IMR-90 (cell line): ENCODE measurements at regions not wholly inside any gene's neighbourhood (a gene's known extent, or its start where the extent isn't known, plus 50 kb on each side); places are given as distances from the start of the nearest gene placed in this dataset.

ENCODE experiments used
- ATAC-seq: fragments of 200-7000 bp; cut with Tn5 transposase; 2 replicates; pipeline ENCODE4 v1.9.1; 2020; ENCODE audit warnings: low read depth, mild to moderate bottlenecking, moderate library complexity
- BruUV-seq: library from RNA; stranded (reverse); fragments of 400-500 nt; replicated peaks from 2 replicates; lab custom pipeline; 2021; lab: Mats Ljungman, UMichigan
- CTCF ChIA-PET: fragments of 300-600 bp; formaldehyde crosslinking; extraction: SDS; loops from one replicate; lab custom pipeline; 2021; ENCODE audit warnings: antibody characterized with exemption; lab: Yijun Ruan, JAX
- POLR2A ChIA-PET: fragments of 300-600 bp; sonication (Branson Sonifier 250); formaldehyde crosslinking; loops from one replicate; lab custom pipeline; 2022; ENCODE audit warnings: antibody characterized with exemption; ENCODE audit not compliant: unreplicated experiment; lab: Charles Lee
- DNase-seq: peaks from one replicate; pipeline ENCODE4 v3.0.0; 2013
- H2AFZ ChIP-seq: replicated peaks from 2 replicates; pipeline ENCODE3; 2013; ENCODE audit warnings: low read length, mild to moderate bottlenecking; ENCODE audit not compliant: poor library complexity
- H2AK5ac ChIP-seq: 2 replicates; pipeline ENCODE4 v1.6.1; 2013; ENCODE audit warnings: low read depth, low read length, inconsistent platforms
- H2AK9ac ChIP-seq: replicated peaks from 2 replicates; pipeline ENCODE3; 2013; ENCODE audit warnings: mild to moderate bottlenecking, low read depth, low read length, moderate library complexity; ENCODE audit not compliant: poor library complexity
- H2BK120ac ChIP-seq: 2 replicates; pipeline ENCODE4 v1.6.1; 2013; ENCODE audit warnings: low read depth, low read length, inconsistent platforms
- H2BK15ac ChIP-seq: 3 replicates; pipeline ENCODE4 v1.6.1; 2013; ENCODE audit warnings: low read depth, low read length, inconsistent platforms
- H2BK20ac ChIP-seq: 2 replicates; pipeline ENCODE4 v1.6.1; 2013; ENCODE audit warnings: low read depth, mild to moderate bottlenecking, inconsistent platforms, low read length, moderate library complexity
- H2BK5ac ChIP-seq: 2 replicates; pipeline ENCODE4 v1.6.1; 2013; ENCODE audit warnings: mild to moderate bottlenecking, low read depth, low read length, inconsistent platforms; ENCODE audit not compliant: poor library complexity, severe bottlenecking
- H3K14ac ChIP-seq: replicated peaks from 2 replicates; pipeline ENCODE4 v1.6.1; 2013; ENCODE audit warnings: low read depth, low read length, inconsistent platforms
- H3K18ac ChIP-seq: 2 replicates; pipeline ENCODE4 v1.6.1; 2013; ENCODE audit warnings: low read depth, low read length, control low read depth
- H3K23ac ChIP-seq: 2 replicates; pipeline ENCODE4 v1.6.1; 2013; ENCODE audit warnings: low read depth, low read length, inconsistent platforms
- H3K27ac ChIP-seq: 2 replicates; pipeline ENCODE4 v1.5.1; 2013; ENCODE audit warnings: mild to moderate bottlenecking, control low read depth, low read length; ENCODE audit not compliant: insufficient read depth
- H3K27me3 ChIP-seq: 2 replicates; pipeline ENCODE4 v1.6.1; 2013; ENCODE audit warnings: low read length; ENCODE audit not compliant: control insufficient read depth, insufficient read depth
- H3K36me3 ChIP-seq: 2 replicates; pipeline ENCODE4 v1.6.1; 2013; ENCODE audit warnings: low read length, mixed read lengths; ENCODE audit not compliant: control insufficient read depth, insufficient read depth
- H3K4ac ChIP-seq: 2 replicates; pipeline ENCODE4 v1.6.1; 2013; ENCODE audit warnings: low read depth, low read length, inconsistent platforms
- H3K4me1 ChIP-seq: 2 replicates; pipeline ENCODE4 v1.6.1; 2013; ENCODE audit warnings: low read length, mixed read lengths; ENCODE audit not compliant: control insufficient read depth, insufficient read depth
- H3K4me2 ChIP-seq: 2 replicates; pipeline ENCODE4 v1.6.1; 2013; ENCODE audit warnings: low read depth, mild to moderate bottlenecking, control low read depth, low read length, moderate library complexity
- H3K4me3 ChIP-seq: 2 replicates; pipeline ENCODE4 v1.5.1; 2013; ENCODE audit warnings: low read depth, mild to moderate bottlenecking, control low read depth, low read length, moderate library complexity; ENCODE audit not compliant: insufficient read depth
- H3K56ac ChIP-seq: 2 replicates; pipeline ENCODE4 v1.6.1; 2013; ENCODE audit warnings: low read length, inconsistent platforms; ENCODE audit not compliant: insufficient read depth; ENCODE audit errors: extremely low read depth
- H3K79me1 ChIP-seq, 2 experiments: 2 replicates each; pipeline ENCODE4 v1.6.1; 2013; ENCODE audit warnings: low read length in 2 of 2, inconsistent platforms in 1 of 2, low read depth in 1 of 2
- H3K9ac ChIP-seq: 2 replicates; pipeline ENCODE4 v1.6.1; 2013; ENCODE audit warnings: low read depth, low read length, control low read depth
- H3K9me1 ChIP-seq: 2 replicates; pipeline ENCODE4 v1.6.1; 2013; ENCODE audit warnings: low read length, inconsistent platforms; ENCODE audit not compliant: insufficient read depth
- H3K9me3 ChIP-seq: 2 replicates; pipeline ENCODE4 v1.6.1; 2013; ENCODE audit warnings: low read length; ENCODE audit not compliant: control insufficient read depth, insufficient read depth
- H4K20me1 ChIP-seq: 2 replicates; pipeline ENCODE4 v1.6.1; 2013; ENCODE audit warnings: low read length, inconsistent platforms; ENCODE audit not compliant: insufficient read depth
- H4K5ac ChIP-seq: 2 replicates; pipeline ENCODE4 v1.6.1; 2013; ENCODE audit warnings: mild to moderate bottlenecking, low read depth, low read length, control low read depth
- H4K8ac ChIP-seq, 2 experiments: 2 replicates each; pipeline ENCODE4 v1.6.1; 2013; ENCODE audit warnings: low read depth in 2 of 2, low read length in 2 of 2, control low read depth in 1 of 2, inconsistent platforms in 1 of 2
- H4K91ac ChIP-seq: 2 replicates; pipeline ENCODE4 v1.6.1; 2013; ENCODE audit warnings: low read depth, low read length, inconsistent platforms; ENCODE audit not compliant: insufficient read depth
- CEBPB ChIP-seq: IDR thresholded peaks from 2 replicates; pipeline ENCODE4 v1.6.1; 2012; ENCODE audit warnings: low read depth, low read length, improper control_type of control experiment
- ELK1 ChIP-seq: fragments of 150-350 bp; IDR thresholded peaks from 2 replicates; pipeline ENCODE4 v1.6.1; 2016; ENCODE audit warnings: low read depth, mild to moderate bottlenecking, low read length, moderate library complexity, borderline replicate concordance
- FOS ChIP-seq: fragments of 150-350 bp; IDR thresholded peaks from 2 replicates; pipeline ENCODE4 v1.6.1; 2016; ENCODE audit warnings: low read depth, low read length
- MAZ ChIP-seq: IDR thresholded peaks from 2 replicates; pipeline ENCODE4 v1.6.1; 2012; ENCODE audit warnings: low read depth, mild to moderate bottlenecking, low read length, improper control_type of control experiment, moderate library complexity, borderline replicate concordance
- NFE2L2 ChIP-seq: fragments of 150-350 bp; IDR thresholded peaks from 2 replicates; pipeline ENCODE4 v1.6.1; 2016; ENCODE audit warnings: low read depth, mild to moderate bottlenecking, low read length
- SMC3 ChIP-seq: fragments of 150-350 bp; IDR thresholded peaks from 2 replicates; pipeline ENCODE4 v1.6.1; 2016; ENCODE audit warnings: low read depth, mild to moderate bottlenecking, antibody characterized with exemption, low read length, moderate library complexity
- dilution Hi-C: fragments of 300-500 bp; cut with HindIII; formaldehyde crosslinking; loops from one replicate; pipeline ENCODE4 v1.14.3; 2018; ENCODE audit warnings: low sequenced_read_pairs; ENCODE audit not compliant: unreplicated experiment
- in situ Hi-C: fragments of 300-500 bp; cut with MboI; formaldehyde crosslinking; loops from 3 replicates; pipeline ENCODE4 v1.14.3; 2019; ENCODE audit warnings: low sequenced_read_pairs, inconsistent platforms, mixed read lengths
- intact Hi-C: fragments of 100-400 bp; cut with micrococcal nuclease; formaldehyde crosslinking; loops from 2 replicates; pipeline ENCODE4 v1.10.0; 2022

- CTCF ChIA-PET, result no interaction called here
- H3K27me3 ChIP-seq, result no peaks in the 10 kb centered on the region; the same call in 1 of the 2 replicates
Observed at GRCh38 chr2:70391259-70391658, 89.4 kb upstream of the FAM136A start.

More at GRCh38 chr2:70391259-70391658, 89.4 kb upstream of the FAM136A start:
- Histone ChIP-seq H2BK5ac (no peak overlapping the region), H4K8ac (no peak overlapping the region), H2AFZ (no peak overlapping the region), H4K20me1 (no peaks in the 10 kb centered on the region), H2AK5ac (no peak overlapping the region), H3K18ac (no peak overlapping the region), H3K9me1 (no peaks in the 10 kb centered on the region), H3K56ac (no peak overlapping the region), H3K4ac (no peak overlapping the region), H2BK120ac (no peak overlapping the region), H3K27ac (no peak overlapping the region), H3K9me3 (no peaks in the 10 kb centered on the region; the same call in 1 of the 2 replicates), H3K79me1 (no peaks in the 10 kb centered on the region), H4K91ac (no peak overlapping the region), H2AK9ac (no peak overlapping the region), H3K4me3 (no peak overlapping the region), H4K5ac (no peak overlapping the region), H3K23ac (no peak overlapping the region), H2BK20ac (no peak overlapping the region), H3K14ac (no peak overlapping the region), H3K4me2 (no peak overlapping the region), H3K4me1 (no peaks in the 10 kb centered on the region), H3K9ac (no peak overlapping the region), H2BK15ac (no peak overlapping the region), H3K36me3 (no peaks in the 10 kb centered on the region)
- BruUV-seq, result no TSS peak
- no peak for DNase-seq
- intact Hi-C loops, result no loop called here
- no peak for ATAC-seq
- dilution Hi-C loops, result no loop called here
- no peak for TF ChIP-seq FOS
- TF ChIP-seq SMC3, result no peak
- no peak for TF ChIP-seq NFE2L2
- no peak for TF ChIP-seq MAZ
- no peak for TF ChIP-seq ELK1
- no peak for TF ChIP-seq CEBPB
- in situ Hi-C loops, result no loop called here
- POLR2A ChIA-PET, result no interaction called here
